ENCODE measurements at regions not wholly inside any gene's neighbourhood (a gene's known extent, or its start where the extent isn't known, plus 50 kb on each side); places are given as distances from the start of the nearest gene placed in this dataset.

GRCh38 chr6:145339089-145339488 lies 396.2 kb downstream of the EPM2A start:
- Histone ChIP-seq H3K36me3 (ENCODE audit: control insufficient read depth in 2 of 2, insufficient read depth in 2 of 2, low read length in 2 of 2) (no peaks in the 10 kb centered on the region), H3K4me3 (ENCODE audit: low read length in 2 of 2) (no peak overlapping the region)

GRCh38 chr6:145340256-145340655 lies 395.1 kb downstream of the EPM2A start:
- Histone ChIP-seq H3K9ac (ENCODE audit: low read depth in 1 of 2, low read length in 2 of 2) (no peak overlapping the region), H3K27ac (ENCODE audit: low read depth in 2 of 2, low read length in 2 of 2) (no peak overlapping the region), H3K27me3 (ENCODE audit: control insufficient read depth in 2 of 2, insufficient read depth in 2 of 2, low read length in 2 of 2) (no peaks in the 10 kb centered on the region)

More at GRCh38 chr6:145339089-145339488, 396.2 kb downstream of the EPM2A start:
- no peaks in the 10 kb centered on the region for H3K9me3 ChIP-seq (ENCODE audit: control insufficient read depth in 2 of 2, low read length in 2 of 2)
- no peaks in the 10 kb centered on the region for H3K4me1 ChIP-seq (ENCODE audit: control insufficient read depth in 2 of 2, insufficient read depth in 2 of 2, low read length in 2 of 2)
- no peaks in the 10 kb centered on the region for H3K27me3 ChIP-seq (ENCODE audit: control insufficient read depth in 2 of 2, insufficient read depth in 2 of 2, low read length in 2 of 2)
- H3K9ac ChIP-seq (ENCODE audit: low read depth in 1 of 2, low read length in 2 of 2), result no peak overlapping the region
- no peak overlapping the region for H3K27ac ChIP-seq (ENCODE audit: low read depth in 2 of 2, low read length in 2 of 2)

GRCh38 chr6:145345094-145345493 lies 390.2 kb downstream of the EPM2A start:
- Histone ChIP-seq H3K9ac (ENCODE audit: low read depth in 1 of 2, low read length in 2 of 2) (no peak overlapping the region), H3K4me1 (ENCODE audit: control insufficient read depth in 2 of 2, insufficient read depth in 2 of 2, low read length in 2 of 2) (no peaks in the 10 kb centered on the region), H3K27me3 (ENCODE audit: control insufficient read depth in 2 of 2, insufficient read depth in 2 of 2, low read length in 2 of 2) (no peaks in the 10 kb centered on the region), H3K36me3 (ENCODE audit: control insufficient read depth in 2 of 2, insufficient read depth in 2 of 2, low read length in 2 of 2) (no peaks in the 10 kb centered on the region), H3K9me3 (ENCODE audit: control insufficient read depth in 2 of 2, low read length in 2 of 2) (no peaks in the 10 kb centered on the region), H3K27ac (ENCODE audit: low read depth in 2 of 2, low read length in 2 of 2) (no peak overlapping the region), H3K4me3 (ENCODE audit: low read length in 2 of 2) (no peak overlapping the region)

More at GRCh38 chr6:145340256-145340655, 395.1 kb downstream of the EPM2A start:
- Histone ChIP-seq H3K4me3 (ENCODE audit: low read length in 2 of 2) (no peak overlapping the region), H3K36me3 (ENCODE audit: control insufficient read depth in 2 of 2, insufficient read depth in 2 of 2, low read length in 2 of 2) (no peaks in the 10 kb centered on the region), H3K9me3 (ENCODE audit: control insufficient read depth in 2 of 2, low read length in 2 of 2) (no peaks in the 10 kb centered on the region), H3K4me1 (ENCODE audit: control insufficient read depth in 2 of 2, insufficient read depth in 2 of 2, low read length in 2 of 2) (no peaks in the 10 kb centered on the region)

- H3K9ac ChIP-seq (ENCODE audit: low read depth in 1 of 2, low read length in 2 of 2), result no peak overlapping the region
- H3K36me3 ChIP-seq (ENCODE audit: control insufficient read depth in 2 of 2, insufficient read depth in 2 of 2, low read length in 2 of 2), result no peaks in the 10 kb centered on the region
- H3K4me3 ChIP-seq (ENCODE audit: low read length in 2 of 2), result no peak overlapping the region
- H3K27me3 ChIP-seq (ENCODE audit: control insufficient read depth in 2 of 2, insufficient read depth in 2 of 2, low read length in 2 of 2), result no peaks in the 10 kb centered on the region
- no peaks in the 10 kb centered on the region for H3K4me1 ChIP-seq (ENCODE audit: control insufficient read depth in 2 of 2, insufficient read depth in 2 of 2, low read length in 2 of 2)
- H3K27ac ChIP-seq (ENCODE audit: low read depth in 2 of 2, low read length in 2 of 2), result no peak overlapping the region
- no peaks in the 10 kb centered on the region for H3K9me3 ChIP-seq (ENCODE audit: control insufficient read depth in 2 of 2, low read length in 2 of 2)
Observed at GRCh38 chr6:145347216-145347615, 388.1 kb downstream of the EPM2A start.

GRCh38 chr6:145349950-145350510 lies 385.3 kb downstream of the EPM2A start:
- no peak overlapping the region for H3K9ac ChIP-seq (ENCODE audit: low read depth in 1 of 2, low read length in 2 of 2)
- H3K27ac ChIP-seq (ENCODE audit: low read depth in 2 of 2, low read length in 2 of 2), result no peak overlapping the region
- H3K9me3 ChIP-seq (ENCODE audit: control insufficient read depth in 2 of 2, low read length in 2 of 2), result no peaks in the 10 kb centered on the region
- no peaks in the 10 kb centered on the region for H3K36me3 ChIP-seq (ENCODE audit: control insufficient read depth in 2 of 2, insufficient read depth in 2 of 2, low read length in 2 of 2)
- no peaks in the 10 kb centered on the region for H3K27me3 ChIP-seq (ENCODE audit: control insufficient read depth in 2 of 2, insufficient read depth in 2 of 2, low read length in 2 of 2)
- no peak overlapping the region for H3K4me3 ChIP-seq (ENCODE audit: low read length in 2 of 2)
- no peaks in the 10 kb centered on the region for H3K4me1 ChIP-seq (ENCODE audit: control insufficient read depth in 2 of 2, insufficient read depth in 2 of 2, low read length in 2 of 2)

- H3K9me3 ChIP-seq (ENCODE audit: control insufficient read depth in 2 of 2, low read length in 2 of 2), result no peaks in the 10 kb centered on the region
- no peak overlapping the region for H3K4me3 ChIP-seq (ENCODE audit: low read length in 2 of 2)
- no peaks in the 10 kb centered on the region for H3K36me3 ChIP-seq (ENCODE audit: control insufficient read depth in 2 of 2, insufficient read depth in 2 of 2, low read length in 2 of 2)
- no peak overlapping the region for H3K9ac ChIP-seq (ENCODE audit: low read depth in 1 of 2, low read length in 2 of 2)
- H3K27ac ChIP-seq (ENCODE audit: low read depth in 2 of 2, low read length in 2 of 2), result no peak overlapping the region
- no peaks in the 10 kb centered on the region for H3K4me1 ChIP-seq (ENCODE audit: control insufficient read depth in 2 of 2, insufficient read depth in 2 of 2, low read length in 2 of 2)
- no peaks in the 10 kb centered on the region for H3K27me3 ChIP-seq (ENCODE audit: control insufficient read depth in 2 of 2, insufficient read depth in 2 of 2, low read length in 2 of 2)
Observed at GRCh38 chr6:145350928-145351327, 384.4 kb downstream of the EPM2A start.

GRCh38 chr6:145352382-145353080 lies 382.8 kb downstream of the EPM2A start:
- no peaks in the 10 kb centered on the region for H3K9me3 ChIP-seq (ENCODE audit: control insufficient read depth in 2 of 2, low read length in 2 of 2)
- H3K4me3 ChIP-seq (ENCODE audit: low read length in 2 of 2), result no peak overlapping the region
- no peak overlapping the region for H3K27ac ChIP-seq (ENCODE audit: low read depth in 2 of 2, low read length in 2 of 2)
- no peak overlapping the region for H3K9ac ChIP-seq (ENCODE audit: low read depth in 1 of 2, low read length in 2 of 2)
- H3K27me3 ChIP-seq (ENCODE audit: control insufficient read depth in 2 of 2, insufficient read depth in 2 of 2, low read length in 2 of 2), result no peaks in the 10 kb centered on the region
- H3K4me1 ChIP-seq (ENCODE audit: control insufficient read depth in 2 of 2, insufficient read depth in 2 of 2, low read length in 2 of 2), result no peaks in the 10 kb centered on the region
- H3K36me3 ChIP-seq (ENCODE audit: control insufficient read depth in 2 of 2, insufficient read depth in 2 of 2, low read length in 2 of 2), result no peaks in the 10 kb centered on the region

GRCh38 chr6:145360865-145361264 lies 374.5 kb downstream of the EPM2A start:
- Histone ChIP-seq H3K9ac (ENCODE audit: low read depth in 1 of 2, low read length in 2 of 2) (no peak overlapping the region), H3K4me1 (ENCODE audit: control insufficient read depth in 2 of 2, insufficient read depth in 2 of 2, low read length in 2 of 2) (no peaks in the 10 kb centered on the region), H3K9me3 (ENCODE audit: control insufficient read depth in 2 of 2, low read length in 2 of 2) (no peaks in the 10 kb centered on the region), H3K36me3 (ENCODE audit: control insufficient read depth in 2 of 2, insufficient read depth in 2 of 2, low read length in 2 of 2) (no peaks in the 10 kb centered on the region), H3K4me3 (ENCODE audit: low read length in 2 of 2) (no peak overlapping the region), H3K27me3 (ENCODE audit: control insufficient read depth in 2 of 2, insufficient read depth in 2 of 2, low read length in 2 of 2) (no peaks in the 10 kb centered on the region), H3K27ac (ENCODE audit: low read depth in 2 of 2, low read length in 2 of 2) (no peak overlapping the region)

- no peak overlapping the region for H3K4me3 ChIP-seq (ENCODE audit: low read length in 2 of 2)
- H3K9ac ChIP-seq (ENCODE audit: low read depth in 1 of 2, low read length in 2 of 2), result no peak overlapping the region
- H3K36me3 ChIP-seq (ENCODE audit: control insufficient read depth in 2 of 2, insufficient read depth in 2 of 2, low read length in 2 of 2), result no peaks in the 10 kb centered on the region
- H3K27ac ChIP-seq (ENCODE audit: low read depth in 2 of 2, low read length in 2 of 2), result no peak overlapping the region
- H3K4me1 ChIP-seq (ENCODE audit: control insufficient read depth in 2 of 2, insufficient read depth in 2 of 2, low read length in 2 of 2), result no peaks in the 10 kb centered on the region
- H3K27me3 ChIP-seq (ENCODE audit: control insufficient read depth in 2 of 2, insufficient read depth in 2 of 2, low read length in 2 of 2), result no peaks in the 10 kb centered on the region
- H3K9me3 ChIP-seq (ENCODE audit: control insufficient read depth in 2 of 2, low read length in 2 of 2), result no peaks in the 10 kb centered on the region
Observed at GRCh38 chr6:145367149-145367548, 368.2 kb downstream of the EPM2A start.

- Histone ChIP-seq H3K9ac (ENCODE audit: low read depth in 1 of 2, low read length in 2 of 2) (no peak overlapping the region), H3K27ac (ENCODE audit: low read depth in 2 of 2, low read length in 2 of 2) (no peak overlapping the region), H3K27me3 (ENCODE audit: control insufficient read depth in 2 of 2, insufficient read depth in 2 of 2, low read length in 2 of 2) (no peaks in the 10 kb centered on the region), H3K36me3 (ENCODE audit: control insufficient read depth in 2 of 2, insufficient read depth in 2 of 2, low read length in 2 of 2) (no peaks in the 10 kb centered on the region), H3K9me3 (ENCODE audit: control insufficient read depth in 2 of 2, low read length in 2 of 2) (no peaks in the 10 kb centered on the region), H3K4me1 (ENCODE audit: control insufficient read depth in 2 of 2, insufficient read depth in 2 of 2, low read length in 2 of 2) (no peaks in the 10 kb centered on the region), H3K4me3 (ENCODE audit: low read length in 2 of 2) (no peak overlapping the region)
Observed at GRCh38 chr6:145368075-145368474, 367.2 kb downstream of the EPM2A start.

All from mucosa of rectum (tissue), 2 donors.